IPS-11a (cell line): ENCODE measurements at regions not wholly inside any gene's neighbourhood (a gene's known extent, or its start where the extent isn't known, plus 50 kb on each side); places are given as distances from the start of the nearest gene placed in this dataset.
"Not testable (repeated sequence)": the region's sequence is repeated elsewhere in the genome, so short reads cannot be mapped to it uniquely, and the experiment has no call there.

Experiments
- H3K4me3 ChIP-seq: one replicate; pipeline ENCODE4 v1.5.1; 2013; ENCODE audit warnings: low read depth, low read length, control low read depth

- H3K4me3 ChIP-seq, result no peak overlapping the region
Measured at GRCh38 chr5:174462129-174462528, 262.3 kb upstream of the MSX2 start.

- no peak overlapping the region for H3K4me3 ChIP-seq
Measured at GRCh38 chr5:174464504-174465165, 259.7 kb upstream of the MSX2 start.

- not testable (repeated sequence) for H3K4me3 ChIP-seq
Measured at GRCh38 chr5:174471528-174471927, 252.9 kb upstream of the MSX2 start.

- no peak overlapping the region for H3K4me3 ChIP-seq
Measured at GRCh38 chr5:174472956-174473355, 251.4 kb upstream of the MSX2 start.

- not testable (repeated sequence) for H3K4me3 ChIP-seq
Measured at GRCh38 chr5:174476001-174476400, 248.4 kb upstream of the MSX2 start.

- no peak overlapping the region for H3K4me3 ChIP-seq
Measured at GRCh38 chr5:174479325-174479724, 245.1 kb upstream of the MSX2 start.

- H3K4me3 ChIP-seq, result no peak overlapping the region
Measured at GRCh38 chr5:174481737-174482136, 242.6 kb upstream of the MSX2 start.

- H3K4me3 ChIP-seq, result no peak overlapping the region
Measured at GRCh38 chr5:174482607-174483024, 241.8 kb upstream of the MSX2 start.

GRCh38 chr5:174483411-174483810, 241.0 kb upstream of the MSX2 start:
- no peak overlapping the region for H3K4me3 ChIP-seq

GRCh38 chr5:174489215-174489614, 235.2 kb upstream of the MSX2 start:
- no peak overlapping the region for H3K4me3 ChIP-seq

GRCh38 chr5:174489920-174490597, 234.3 kb upstream of the MSX2 start:
- H3K4me3 ChIP-seq, result no peak overlapping the region

- no peak overlapping the region for H3K4me3 ChIP-seq
Measured at GRCh38 chr5:174490728-174491127, 233.7 kb upstream of the MSX2 start.

- no peak overlapping the region for H3K4me3 ChIP-seq
Measured at GRCh38 chr5:174491265-174491664, 233.1 kb upstream of the MSX2 start.

GRCh38 chr5:174491761-174492350, 232.5 kb upstream of the MSX2 start:
- H3K4me3 ChIP-seq, result no peak overlapping the region

- H3K4me3 ChIP-seq, result no peak overlapping the region
Measured at GRCh38 chr5:174493530-174493929, 230.9 kb upstream of the MSX2 start.

GRCh38 chr5:174497939-174498338, 226.4 kb upstream of the MSX2 start:
- H3K4me3 ChIP-seq, result not testable (repeated sequence)

GRCh38 chr5:174498575-174498974, 225.8 kb upstream of the MSX2 start:
- not testable (repeated sequence) for H3K4me3 ChIP-seq

- no peak overlapping the region for H3K4me3 ChIP-seq
Measured at GRCh38 chr5:174500636-174501035, 223.7 kb upstream of the MSX2 start.

GRCh38 chr5:174501461-174502069, 222.8 kb upstream of the MSX2 start:
- H3K4me3 ChIP-seq, result no peak overlapping the region

- H3K4me3 ChIP-seq, result no peak overlapping the region
Measured at GRCh38 chr5:174503086-174503460, 221.3 kb upstream of the MSX2 start.

GRCh38 chr5:174503461-174504265, 220.7 kb upstream of the MSX2 start:
- H3K4me3 ChIP-seq, result no peak overlapping the region
